ENCODE measurements at regions not wholly inside any gene's neighbourhood (a gene's known extent, or its start where the extent isn't known, plus 50 kb on each side); places are given as distances from the start of the nearest gene placed in this dataset.

DNA sequence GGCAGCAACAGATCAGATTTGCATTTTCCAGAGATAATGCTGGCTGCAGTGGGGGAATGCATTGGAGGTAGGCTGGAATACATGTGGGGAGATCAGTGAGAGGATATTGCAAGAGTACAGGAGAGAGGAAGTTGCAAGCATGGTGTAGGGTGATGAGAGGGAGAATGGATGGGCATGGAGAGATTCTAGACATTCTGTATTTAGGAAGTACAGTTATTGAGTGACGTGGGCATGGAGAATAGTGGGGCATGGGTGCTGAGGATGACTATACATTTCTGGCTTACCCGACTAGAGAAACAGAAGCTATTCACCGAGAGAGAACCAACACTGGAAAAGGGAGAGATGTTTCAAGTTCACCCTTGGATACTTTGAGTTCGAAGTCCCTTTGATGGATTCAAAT is 116.9 kb upstream of the SVIL start:
- TF ChIP-seq, protein P1, sequence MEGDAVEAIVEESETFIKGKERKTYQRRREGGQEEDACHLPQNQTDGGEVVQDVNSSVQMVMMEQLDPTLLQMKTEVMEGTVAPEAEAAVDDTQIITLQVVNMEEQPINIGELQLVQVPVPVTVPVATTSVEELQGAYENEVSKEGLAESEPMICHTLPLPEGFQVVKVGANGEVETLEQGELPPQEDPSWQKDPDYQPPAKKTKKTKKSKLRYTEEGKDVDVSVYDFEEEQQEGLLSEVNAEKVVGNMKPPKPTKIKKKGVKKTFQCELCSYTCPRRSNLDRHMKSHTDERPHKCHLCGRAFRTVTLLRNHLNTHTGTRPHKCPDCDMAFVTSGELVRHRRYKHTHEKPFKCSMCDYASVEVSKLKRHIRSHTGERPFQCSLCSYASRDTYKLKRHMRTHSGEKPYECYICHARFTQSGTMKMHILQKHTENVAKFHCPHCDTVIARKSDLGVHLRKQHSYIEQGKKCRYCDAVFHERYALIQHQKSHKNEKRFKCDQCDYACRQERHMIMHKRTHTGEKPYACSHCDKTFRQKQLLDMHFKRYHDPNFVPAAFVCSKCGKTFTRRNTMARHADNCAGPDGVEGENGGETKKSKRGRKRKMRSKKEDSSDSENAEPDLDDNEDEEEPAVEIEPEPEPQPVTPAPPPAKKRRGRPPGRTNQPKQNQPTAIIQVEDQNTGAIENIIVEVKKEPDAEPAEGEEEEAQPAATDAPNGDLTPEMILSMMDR (CRISPR knock-in tag; IDR thresholded peaks at IDR 0.05): no peak
- no peak for TF ChIP-seq YY1 (IDR thresholded peaks at IDR 0.05; ENCODE audit: insufficient read depth, insufficient replicate concordance, low read depth, low read length)
- TF ChIP-seq POLR2A (IDR thresholded peaks at IDR 0.05; ENCODE audit: insufficient read depth in 1 of 2, low read depth in 2 of 2, low read length in 2 of 2): no peak
- TF ChIP-seq JUND (CRISPR knock-in tag; IDR thresholded peaks at IDR 0.05): no peak
- TF ChIP-seq, protein P2, sequence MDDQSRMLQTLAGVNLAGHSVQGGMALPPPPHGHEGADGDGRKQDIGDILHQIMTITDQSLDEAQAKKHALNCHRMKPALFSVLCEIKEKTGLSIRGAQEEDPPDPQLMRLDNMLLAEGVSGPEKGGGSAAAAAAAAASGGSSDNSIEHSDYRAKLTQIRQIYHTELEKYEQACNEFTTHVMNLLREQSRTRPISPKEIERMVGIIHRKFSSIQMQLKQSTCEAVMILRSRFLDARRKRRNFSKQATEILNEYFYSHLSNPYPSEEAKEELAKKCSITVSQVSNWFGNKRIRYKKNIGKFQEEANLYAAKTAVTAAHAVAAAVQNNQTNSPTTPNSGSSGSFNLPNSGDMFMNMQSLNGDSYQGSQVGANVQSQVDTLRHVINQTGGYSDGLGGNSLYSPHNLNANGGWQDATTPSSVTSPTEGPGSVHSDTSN (CRISPR knock-in tag; IDR thresholded peaks at IDR 0.05; ENCODE audit: borderline replicate concordance): no peak
- TF ChIP-seq TEAD2 (CRISPR knock-in tag; IDR thresholded peaks at IDR 0.05): no peak
- TF ChIP-seq, protein P3, sequence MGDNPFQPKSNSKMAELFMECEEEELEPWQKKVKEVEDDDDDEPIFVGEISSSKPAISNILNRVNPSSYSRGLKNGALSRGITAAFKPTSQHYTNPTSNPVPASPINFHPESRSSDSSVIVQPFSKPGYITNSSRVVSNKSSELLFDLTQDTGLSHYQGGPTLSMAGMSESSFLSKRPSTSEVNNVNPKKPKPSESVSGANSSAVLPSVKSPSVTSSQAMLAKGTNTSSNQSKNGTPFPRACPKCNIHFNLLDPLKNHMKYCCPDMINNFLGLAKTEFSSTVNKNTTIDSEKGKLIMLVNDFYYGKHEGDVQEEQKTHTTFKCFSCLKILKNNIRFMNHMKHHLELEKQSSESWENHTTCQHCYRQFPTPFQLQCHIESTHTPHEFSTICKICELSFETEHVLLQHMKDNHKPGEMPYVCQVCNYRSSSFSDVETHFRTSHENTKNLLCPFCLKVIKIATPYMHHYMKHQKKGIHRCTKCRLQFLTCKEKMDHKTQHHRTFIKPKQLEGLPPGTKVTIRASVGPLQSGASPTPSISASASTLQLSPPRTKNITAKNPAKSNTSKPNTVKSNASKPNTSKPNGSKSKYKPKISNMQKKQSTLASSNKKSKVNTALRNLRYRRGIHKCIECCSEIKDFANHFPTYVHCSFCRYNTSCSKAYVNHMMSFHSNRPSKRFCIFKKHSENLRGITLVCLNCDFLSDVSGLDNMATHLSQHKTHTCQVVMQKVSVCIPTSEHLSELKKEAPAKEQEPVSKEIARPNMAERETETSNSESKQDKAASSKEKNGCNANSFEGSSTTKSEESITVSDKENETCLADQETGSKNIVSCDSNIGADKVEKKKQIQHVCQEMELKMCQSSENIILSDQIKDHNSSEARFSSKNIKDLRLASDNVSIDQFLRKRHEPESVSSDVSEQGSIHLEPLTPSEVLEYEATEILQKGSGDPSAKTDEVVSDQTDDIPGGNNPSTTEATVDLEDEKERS (CRISPR knock-in tag; IDR thresholded peaks at IDR 0.05): no peak
- TF ChIP-seq ZNF143 (CRISPR knock-in tag; IDR thresholded peaks at IDR 0.05): no peak
- TF ChIP-seq CBFB (CRISPR knock-in tag; IDR thresholded peaks at IDR 0.05): no peak
- TF ChIP-seq ZNF432 (CRISPR knock-in tag; IDR thresholded peaks at IDR 0.05; ENCODE audit: borderline replicate concordance): no peak
- no peak for TF ChIP-seq ZNF431 (CRISPR knock-in tag; IDR thresholded peaks at IDR 0.05; ENCODE audit: borderline replicate concordance, low read depth)
